Fibroblast of villous mesenchyme (primary cell): ENCODE measurements at regions not wholly inside any gene's neighbourhood (a gene's known extent, or its start where the extent isn't known, plus 50 kb on each side); places are given as distances from the start of the nearest gene placed in this dataset.

Experiments used
- DNase-seq: peaks from one replicate; pipeline ENCODE4 v3.0.0-alpha.2; 2010; ENCODE audit warnings: low read depth
- H3K4me3 ChIP-seq: 2 replicates; pipeline ENCODE4 v1.5.1; 2011; ENCODE audit warnings: low read depth, mild to moderate bottlenecking, low read length
- CTCF ChIP-seq: IDR thresholded peaks from 2 replicates; pipeline ENCODE4 v1.5.1; 2012; ENCODE audit warnings: low read depth, mild to moderate bottlenecking, low read length; ENCODE audit not compliant: insufficient read depth

- no peak for TF ChIP-seq CTCF
- DNase-seq: no peak
- H3K4me3 ChIP-seq: no peak overlapping the region
These were observed 293.8 kb upstream of the CTSO start for GRCh38 chr4:156247470-156247869.

- DNase-seq: no peak
- TF ChIP-seq CTCF: no peak
- no peak overlapping the region for H3K4me3 ChIP-seq
These were observed 289.3 kb upstream of the CTSO start for GRCh38 chr4:156243015-156243414.

- DNase-seq: peak; percentile 25
- no peak for TF ChIP-seq CTCF
- H3K4me3 ChIP-seq: no peak overlapping the region
These were observed 288.7 kb upstream of the CTSO start for GRCh38 chr4:156242390-156242789.

- DNase-seq: no peak
- H3K4me3 ChIP-seq: no peak overlapping the region
- TF ChIP-seq CTCF: no peak
These were observed 288.2 kb upstream of the CTSO start for GRCh38 chr4:156241896-156242295.

- DNase-seq: no peak
- no peak for TF ChIP-seq CTCF
These were observed 284.5 kb upstream of the CTSO start for GRCh38 chr4:156238171-156238570.

GRCh38 chr4:156237231-156237630, 283.6 kb upstream of the CTSO start:
- DNase-seq: no peak
- H3K4me3 ChIP-seq: no peak overlapping the region
- TF ChIP-seq CTCF: no peak

More at GRCh38 chr4:156238171-156238570, 284.5 kb upstream of the CTSO start:
- H3K4me3 ChIP-seq: no peak overlapping the region

- no peak for TF ChIP-seq CTCF
- peak; percentile 34 for DNase-seq
- H3K4me3 ChIP-seq: no peak overlapping the region
These were observed 276.5 kb upstream of the CTSO start for GRCh38 chr4:156230176-156230575.
